ENCODE measurements at regions not wholly inside any gene's neighbourhood (a gene's known extent, or its start where the extent isn't known, plus 50 kb on each side); places are given as distances from the start of the nearest gene placed in this dataset.

DNA sequence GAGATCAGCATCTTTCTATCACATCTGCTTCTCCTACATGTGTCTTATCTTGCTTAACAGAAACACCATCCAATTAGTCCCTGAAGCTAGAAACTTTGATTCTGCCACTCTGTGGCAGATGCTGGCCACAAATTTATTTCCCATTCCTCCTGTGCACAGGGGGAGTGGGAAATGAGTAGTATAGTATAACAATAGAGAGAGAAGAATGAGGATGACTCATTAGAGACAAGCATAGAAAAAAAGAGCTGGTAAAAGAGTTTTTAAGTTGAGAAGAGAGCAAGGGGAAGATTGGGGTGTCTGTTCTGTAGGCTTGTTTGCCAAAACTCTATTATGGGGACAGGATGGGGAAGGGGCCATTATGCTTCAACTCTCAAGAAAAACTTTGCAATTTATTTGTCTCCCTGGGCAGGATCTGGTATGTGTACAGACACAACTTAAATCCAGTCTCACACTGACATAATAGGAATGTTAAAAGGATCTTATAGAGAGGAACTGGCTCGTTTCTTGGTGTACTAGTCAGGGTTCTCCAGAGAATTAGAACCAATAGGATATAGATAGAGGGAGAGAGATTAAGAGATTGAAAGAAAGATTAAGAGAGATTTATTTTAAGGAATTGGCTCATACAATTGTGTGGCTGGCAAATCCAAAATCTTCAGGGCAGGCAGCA lies 142.6 kb upstream of the CPSF6 start:
- no peak for DNase-seq (ENCODE audit: low read depth, low spot score)

DNA sequence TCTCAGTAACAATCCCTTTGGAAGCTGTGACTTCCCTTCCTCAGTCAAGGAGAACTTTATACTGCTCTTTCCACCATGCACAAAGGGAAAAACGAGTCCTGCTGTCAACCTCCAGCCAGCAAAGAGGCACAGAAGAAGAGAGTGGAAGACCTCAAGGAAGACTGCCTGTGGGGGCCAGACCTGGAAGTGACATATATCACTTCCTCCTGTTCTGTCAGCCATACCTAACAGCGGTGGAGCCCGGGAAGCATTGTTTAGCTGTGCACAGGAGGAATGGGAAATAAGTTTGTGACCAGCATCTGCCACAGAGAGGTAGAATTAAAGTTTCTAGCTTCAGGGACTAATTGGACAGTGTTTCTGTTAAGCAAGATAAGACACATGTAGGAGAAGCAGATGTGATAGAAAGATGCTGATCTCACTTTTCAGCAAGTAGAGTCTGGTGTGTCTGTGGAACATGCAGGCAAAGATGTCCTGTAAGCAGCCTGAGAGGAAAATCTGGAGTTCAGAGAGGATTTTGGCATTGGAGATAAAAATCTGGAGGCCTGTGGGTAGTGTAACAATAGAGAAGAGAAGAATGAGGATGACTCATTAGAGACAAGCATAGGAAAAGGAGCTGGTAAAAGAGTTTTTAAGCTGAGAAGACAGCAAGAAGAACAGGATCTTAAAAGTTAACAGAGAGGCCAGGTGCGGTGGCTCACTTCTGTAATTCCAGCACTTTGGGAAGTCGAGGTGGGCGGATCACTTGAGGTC lies 141.6 kb upstream of the CPSF6 start:
- DNase-seq (ENCODE audit: low read depth, low spot score), result no peak

DNA sequence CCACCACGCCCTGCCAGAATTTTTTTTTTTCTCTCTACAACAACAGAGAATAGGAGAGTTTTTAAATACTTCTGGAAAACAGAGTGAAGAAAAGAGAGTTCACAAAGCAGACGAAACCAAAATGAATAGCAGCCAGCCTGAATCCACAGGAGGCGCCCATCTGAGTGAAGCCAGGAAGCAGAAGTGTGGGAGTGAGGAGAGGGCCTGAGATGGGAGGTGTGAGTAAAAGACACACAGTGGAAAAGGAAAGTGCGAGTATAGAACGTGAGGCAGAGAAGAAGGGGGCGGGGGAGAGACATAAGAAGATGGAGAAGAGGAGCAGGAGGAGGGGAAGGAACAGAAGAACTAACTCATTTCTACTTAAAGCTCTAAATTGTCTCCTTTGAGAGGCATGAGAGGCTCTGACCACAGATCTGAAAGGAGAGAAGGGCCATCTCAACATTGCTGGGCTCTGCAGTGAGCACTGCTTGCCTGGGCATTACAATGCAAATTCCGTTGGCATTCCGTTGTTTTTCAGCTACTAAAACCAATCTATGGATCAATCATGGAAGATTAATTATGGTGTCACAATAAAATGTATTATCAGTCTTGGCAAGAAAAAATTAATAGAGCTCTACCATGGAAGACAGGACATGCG lies 140.1 kb upstream of the CPSF6 start:
- no peak for DNase-seq (ENCODE audit: low read depth, low spot score)

DNA sequence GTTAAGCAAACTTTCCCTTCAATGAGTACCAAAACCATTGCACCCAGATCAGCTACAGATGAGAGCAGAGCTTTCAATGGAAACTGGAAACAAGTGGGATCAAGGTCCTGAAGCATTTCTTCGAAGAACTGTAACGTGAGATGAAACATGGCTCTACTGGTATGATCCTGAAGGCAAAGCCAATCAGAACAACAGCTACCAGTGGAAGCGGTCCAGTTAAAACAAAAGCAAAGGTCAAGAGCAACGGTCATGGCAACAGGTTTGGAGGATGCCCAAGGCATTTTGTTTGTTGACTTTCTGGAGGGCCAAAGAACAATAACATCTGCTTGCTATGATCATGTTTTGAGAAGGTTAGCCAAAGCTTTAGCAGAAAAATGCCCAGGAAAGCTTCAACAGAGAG lies 137.9 kb upstream of the CPSF6 start:
- peak; percentile 91 for DNase-seq (ENCODE audit: low read depth, low spot score)

DNA sequence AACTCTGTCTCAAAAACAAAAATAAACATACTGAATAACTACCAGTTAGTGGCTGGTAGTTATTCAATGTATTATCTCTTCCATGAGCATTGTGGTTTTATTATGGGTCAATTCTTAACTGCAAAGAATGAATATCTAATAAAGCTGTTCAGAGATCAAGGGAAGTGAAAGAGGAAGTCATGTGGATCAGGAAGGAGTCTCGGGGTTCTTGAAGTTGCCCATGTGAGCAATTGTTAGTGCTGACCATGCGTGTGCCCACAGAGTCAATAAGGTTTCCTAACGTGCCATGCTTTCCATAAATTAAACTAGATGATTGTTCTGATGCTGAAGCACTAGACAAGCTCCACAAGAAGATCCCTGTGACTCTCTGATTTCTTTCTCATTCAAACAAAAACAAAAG lies 136.5 kb upstream of the CPSF6 start:
- DNase-seq (ENCODE audit: low read depth, low spot score), result no peak

DNA sequence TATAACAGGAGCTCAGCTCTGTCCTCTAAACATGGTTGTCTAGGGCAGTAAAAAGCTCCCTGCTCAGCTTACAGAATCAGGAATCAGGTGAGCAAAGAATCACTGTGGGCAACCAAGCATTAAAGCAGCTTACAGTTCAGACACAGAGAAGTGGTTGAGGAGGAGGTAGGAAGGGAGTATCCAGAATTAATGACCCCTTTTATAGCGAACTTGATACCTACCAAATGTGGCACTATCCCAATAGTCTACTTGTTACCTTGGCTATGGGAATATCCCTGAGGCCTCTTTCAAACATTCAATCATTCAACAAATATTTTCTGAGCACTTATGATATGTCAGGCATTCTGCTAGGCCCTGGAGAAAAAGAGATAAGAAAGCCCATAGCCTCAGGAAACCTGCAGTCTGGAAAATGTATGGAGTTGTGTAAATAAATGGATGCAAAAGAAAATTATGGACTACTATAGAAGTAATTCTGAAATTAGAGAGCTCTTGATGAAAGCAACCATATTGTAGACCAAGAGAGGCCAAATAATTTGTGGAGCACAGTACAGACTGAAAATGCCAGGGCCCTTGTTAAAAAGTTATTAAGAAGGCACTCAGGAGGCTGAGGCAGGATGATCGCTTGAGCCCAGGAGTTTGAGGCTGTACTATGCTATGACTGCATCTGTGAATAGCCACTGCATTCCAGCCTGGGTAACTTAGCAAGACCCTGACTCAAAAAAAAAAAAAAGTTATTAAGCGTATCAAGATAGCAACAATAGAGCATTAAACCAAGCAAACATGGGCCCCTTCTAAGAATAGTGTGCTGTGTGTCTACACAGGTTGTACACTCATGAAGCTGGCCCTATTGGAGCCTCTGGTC lies 134.0 kb upstream of the CPSF6 start:
- DNase-seq (ENCODE audit: low read depth, low spot score), result no peak

DNA sequence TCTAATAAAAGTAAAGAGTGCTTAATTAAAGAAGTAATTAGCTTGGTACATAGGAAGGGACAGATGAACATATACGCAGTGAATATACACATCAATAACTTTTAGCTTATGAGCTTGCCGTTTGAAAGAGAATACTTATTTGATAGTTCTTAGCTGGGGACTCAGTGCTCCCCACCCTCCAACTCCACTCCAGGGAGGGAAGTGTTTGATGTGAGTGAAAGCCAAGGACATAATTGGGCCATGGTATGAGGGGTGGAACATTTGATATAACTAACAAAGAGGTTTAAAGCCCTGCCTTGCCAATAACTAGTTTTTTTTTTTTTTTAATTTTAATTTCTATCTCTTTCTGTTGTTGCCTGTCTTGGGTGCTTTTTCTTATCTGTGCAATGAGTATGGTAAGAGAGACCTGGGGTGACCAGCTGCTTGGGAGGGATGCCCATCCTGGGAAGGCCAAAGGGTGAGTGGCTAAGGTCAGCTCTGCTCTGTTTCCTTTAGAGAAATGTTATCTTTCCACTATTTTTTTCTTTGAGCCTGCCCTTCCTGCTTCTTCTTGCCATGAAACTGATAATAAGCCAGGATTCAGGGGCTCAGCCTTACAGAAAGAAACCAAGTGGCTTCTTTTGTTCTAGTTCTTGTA lies 132.8 kb upstream of the CPSF6 start:
- DNase-seq (ENCODE audit: low read depth, low spot score), result no peak

DNA sequence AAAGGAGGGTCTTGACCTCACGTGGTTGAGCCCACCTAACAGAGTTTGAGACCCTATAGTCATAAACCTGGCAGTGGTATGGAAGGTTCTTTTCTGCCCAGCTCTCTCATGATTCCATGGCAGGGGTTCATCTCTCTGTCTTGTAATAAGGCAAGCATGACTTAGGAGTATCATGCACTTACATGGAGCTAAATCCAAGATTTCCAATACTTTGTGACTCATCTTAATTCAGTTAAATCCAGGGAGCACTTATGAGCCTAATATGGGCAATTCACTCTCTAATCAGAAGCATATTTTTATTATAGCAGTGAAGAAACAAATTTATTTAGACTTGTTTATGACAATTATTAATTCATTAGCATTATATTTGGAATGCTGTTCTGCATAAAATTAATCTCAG lies 131.8 kb upstream of the CPSF6 start:
- DNase-seq (ENCODE audit: low read depth, low spot score), result no peak

DNA sequence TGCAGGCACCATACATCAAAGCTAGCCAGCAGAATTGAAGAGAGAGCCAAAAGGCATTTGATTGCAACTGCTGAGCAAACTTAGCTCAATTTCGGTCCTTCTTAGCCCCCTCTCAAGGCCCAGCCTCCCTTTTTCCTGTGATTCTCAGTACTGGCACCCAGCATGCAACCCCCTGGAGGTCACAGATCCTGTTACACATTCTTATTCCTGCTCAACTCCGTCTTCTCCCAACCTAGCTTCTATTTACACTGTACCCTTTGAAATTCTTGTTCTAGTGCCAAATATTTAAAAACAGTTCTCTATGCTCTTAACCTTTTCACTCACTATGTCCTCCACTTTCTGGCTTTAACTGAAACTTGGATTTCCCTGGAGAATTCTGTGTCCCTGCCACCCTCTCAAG lies 131.3 kb upstream of the CPSF6 start:
- DNase-seq (ENCODE audit: low read depth, low spot score), result peak; percentile 77

DNA sequence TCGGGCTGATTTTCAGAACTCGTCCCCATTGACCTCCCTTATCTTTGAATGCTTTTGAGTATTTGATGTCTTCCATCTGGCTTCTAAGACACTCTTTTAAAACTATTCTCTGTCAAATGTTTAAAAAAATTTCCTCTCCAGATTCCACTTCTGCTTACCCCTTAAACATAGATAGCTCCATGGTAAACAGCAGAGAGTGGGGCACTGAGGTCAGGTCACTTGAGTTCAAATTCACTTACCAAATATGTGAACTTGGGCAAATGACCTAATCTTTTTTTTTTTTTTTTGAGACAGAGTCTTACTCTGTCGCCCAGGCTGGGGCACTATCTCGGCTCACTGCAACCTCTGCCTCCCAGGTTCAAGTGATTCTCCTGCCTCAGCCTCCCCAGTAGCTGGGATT lies 126.8 kb upstream of the CPSF6 start:
- DNase-seq (ENCODE audit: low read depth, low spot score), result no peak

DNA sequence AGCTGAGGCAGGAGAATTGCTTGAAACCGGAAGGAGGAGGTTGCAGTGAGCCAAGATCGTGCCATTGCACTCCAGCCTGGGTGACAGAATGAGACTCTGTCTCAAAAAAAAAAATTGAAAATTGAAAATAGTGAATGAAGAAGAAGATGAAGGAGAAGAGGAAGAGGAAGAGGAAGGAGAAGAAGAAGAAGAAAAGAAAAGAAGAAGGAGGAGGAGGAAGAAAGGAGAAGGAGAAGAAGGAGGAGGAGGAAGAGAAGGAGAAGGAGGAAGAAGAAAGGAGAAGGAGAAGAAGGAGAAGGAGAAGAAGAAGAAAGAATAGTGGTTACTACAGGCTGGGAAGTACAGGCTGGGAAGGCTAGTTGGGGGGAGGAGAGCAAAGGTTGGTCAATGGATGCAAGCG lies 124.3 kb upstream of the CPSF6 start:
- DNase-seq (ENCODE audit: low read depth, low spot score), result no peak

DNA sequence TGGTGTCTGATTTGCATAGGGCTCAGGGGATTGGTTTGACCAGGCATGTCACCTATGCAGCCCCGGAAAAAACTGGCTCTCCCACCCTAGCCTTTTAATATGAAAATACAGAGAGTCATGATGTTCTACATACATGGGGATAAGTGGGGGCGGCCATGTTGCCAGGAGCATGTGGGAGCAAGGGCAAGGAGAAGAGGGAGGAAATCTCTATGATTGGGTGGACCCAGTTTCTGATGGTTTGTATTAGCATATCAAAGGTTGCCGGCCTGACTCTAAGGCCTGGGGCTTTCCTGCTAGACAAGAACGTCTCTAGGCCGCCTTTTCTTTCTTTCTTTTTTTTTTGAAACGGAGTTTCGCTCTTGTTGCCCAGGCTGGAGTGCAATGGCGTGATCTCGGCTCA lies 123.4 kb upstream of the CPSF6 start:
- no peak for DNase-seq (ENCODE audit: low read depth, low spot score)

DNA sequence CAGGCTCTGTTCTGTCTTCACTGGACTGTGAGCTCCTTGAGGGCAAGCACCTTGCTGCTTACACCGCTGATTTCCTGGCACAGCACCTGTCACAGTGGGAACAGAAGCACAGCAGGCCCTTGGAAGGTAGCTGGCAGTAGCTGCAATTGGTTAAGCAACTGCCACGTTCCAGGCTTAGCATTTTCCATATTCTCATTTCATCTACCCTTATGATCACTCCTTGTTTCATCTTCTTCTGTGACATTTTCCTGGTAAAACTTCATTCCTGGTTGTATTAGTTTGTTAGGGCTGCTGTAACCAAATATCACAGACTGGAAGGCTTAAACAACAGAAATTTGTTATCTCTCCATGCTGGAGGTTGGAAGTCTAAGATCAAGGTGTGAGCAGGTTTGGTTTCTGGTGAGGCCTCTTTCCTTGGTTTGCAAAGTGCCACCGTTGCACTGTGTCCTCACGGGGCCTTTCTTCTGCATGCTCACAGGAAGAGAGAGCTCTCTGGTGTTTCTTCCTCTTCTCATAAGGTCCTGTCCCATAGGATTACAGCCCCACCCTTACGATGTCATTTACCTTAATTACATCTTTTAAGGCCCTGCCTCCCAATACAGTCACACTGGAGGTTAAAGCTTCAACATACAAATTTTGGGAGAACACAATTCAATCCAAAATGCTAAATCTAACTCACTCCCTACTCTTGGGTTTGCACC lies 121.7 kb upstream of the CPSF6 start:
- DNase-seq (ENCODE audit: low read depth, low spot score), result no peak

DNA sequence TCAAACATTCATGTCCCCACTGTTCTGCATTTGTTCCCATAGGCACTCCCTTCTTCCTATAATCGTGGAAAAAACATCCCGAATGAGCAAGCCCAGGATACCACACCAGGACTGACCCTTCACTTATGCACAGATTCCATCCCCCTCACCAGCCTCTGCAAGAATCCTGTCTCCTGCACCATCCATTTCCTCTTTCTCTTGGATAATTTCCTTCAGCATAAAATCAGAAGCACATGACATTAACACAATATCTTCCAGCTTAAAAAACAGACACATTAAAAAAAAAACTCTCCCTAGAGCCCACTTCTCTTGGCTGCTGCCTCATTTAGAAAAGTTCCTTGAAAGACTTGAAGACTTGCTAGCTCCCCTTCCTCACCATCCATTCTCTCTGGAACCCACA lies 120.9 kb upstream of the CPSF6 start:
- DNase-seq (ENCODE audit: low read depth, low spot score), result no peak

DNA sequence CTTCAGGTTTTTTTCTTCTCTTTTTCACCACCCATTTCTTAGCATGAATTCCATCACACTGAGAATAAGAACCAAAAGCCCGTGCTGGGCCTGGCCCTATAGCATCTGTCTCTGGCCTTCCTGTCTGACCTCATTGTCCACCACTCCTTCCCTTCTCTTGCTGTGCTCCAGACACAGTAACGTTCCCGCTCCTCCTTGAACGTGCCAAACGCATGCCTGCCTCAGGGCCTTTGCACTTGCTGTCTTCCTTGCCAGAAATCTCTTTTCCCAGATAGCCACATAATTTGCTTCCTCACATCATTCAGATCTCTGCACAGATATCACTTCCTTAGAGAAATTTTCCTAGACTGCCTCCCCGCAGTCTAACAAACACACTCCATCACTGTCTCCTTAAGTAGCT lies 119.6 kb upstream of the CPSF6 start:
- no peak for DNase-seq (ENCODE audit: low read depth, low spot score)

DNA sequence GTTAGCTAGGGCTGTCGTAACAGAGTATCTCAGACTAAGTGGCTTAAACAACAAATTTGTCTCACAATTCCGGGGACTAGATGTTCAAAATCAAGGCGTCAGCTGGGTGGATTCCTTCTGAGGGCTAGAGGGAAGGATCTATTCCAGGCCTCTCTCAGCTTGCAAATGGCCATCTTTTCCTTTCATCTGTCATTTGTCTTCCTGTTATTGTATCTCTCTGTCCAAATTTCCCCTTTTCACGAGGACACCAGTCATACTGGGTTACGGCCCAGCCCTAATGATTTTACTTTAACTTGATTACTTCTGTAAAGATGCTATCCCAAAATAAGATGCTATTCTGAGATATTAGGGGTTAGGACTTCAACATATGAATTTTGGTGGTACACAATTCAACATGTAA lies 119.0 kb upstream of the CPSF6 start:
- no peak for DNase-seq (ENCODE audit: low read depth, low spot score)

DNA sequence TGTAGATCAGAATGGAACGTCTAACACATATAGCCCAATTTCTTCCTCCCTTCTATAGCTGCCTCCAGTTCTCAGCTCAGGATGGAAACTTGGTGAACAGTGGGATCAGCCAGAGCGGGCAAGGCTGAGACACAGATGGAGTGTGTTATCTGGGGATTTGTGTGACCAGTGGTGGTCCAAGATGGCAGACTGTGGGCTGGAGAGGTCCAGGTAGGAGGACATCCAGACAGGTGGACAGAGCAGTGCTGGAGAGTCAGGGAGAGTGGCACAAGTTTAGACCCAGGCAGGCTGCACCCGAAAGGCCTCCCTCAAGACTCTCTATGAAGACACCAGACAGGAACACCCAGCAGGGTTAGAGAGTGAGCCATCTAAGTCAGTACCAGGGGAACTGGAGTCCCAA lies 116.1 kb upstream of the CPSF6 start:
- no peak for DNase-seq (ENCODE audit: low read depth, low spot score)

DNA sequence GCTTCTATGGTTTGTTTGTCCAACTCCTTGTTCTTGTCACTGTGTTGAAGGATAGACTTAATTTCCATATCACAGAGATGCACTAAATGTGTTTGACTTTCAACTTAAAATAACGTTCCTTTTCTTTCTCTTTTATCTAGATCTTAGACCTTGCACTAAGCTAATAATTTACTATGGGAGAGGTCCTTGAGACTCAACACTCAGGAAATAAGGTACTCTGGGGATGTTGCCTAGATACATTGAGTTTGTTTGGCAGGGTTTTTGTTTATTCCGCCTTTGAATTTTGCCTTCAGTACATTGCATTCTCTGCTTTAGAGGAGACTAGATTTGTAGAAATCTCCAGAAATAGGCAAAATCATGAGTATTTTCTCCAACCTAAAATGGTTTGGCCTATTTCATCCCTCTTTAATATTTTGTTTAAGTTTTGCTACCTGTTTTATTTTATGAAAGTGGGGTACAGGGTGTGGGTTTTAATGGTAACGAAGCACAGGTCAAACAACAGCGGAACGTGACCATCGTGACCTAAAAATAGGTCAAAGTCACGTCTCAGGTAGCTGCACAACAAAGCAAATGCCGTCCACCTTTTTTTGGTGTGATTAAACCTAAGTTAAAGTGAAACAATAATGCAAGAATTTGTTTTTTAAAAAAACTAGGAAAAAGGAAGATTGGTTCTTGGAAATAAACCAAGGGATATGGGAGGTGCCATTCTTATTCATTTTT lies 115.3 kb upstream of the CPSF6 start:
- DNase-seq (ENCODE audit: low read depth, low spot score), result no peak

DNA sequence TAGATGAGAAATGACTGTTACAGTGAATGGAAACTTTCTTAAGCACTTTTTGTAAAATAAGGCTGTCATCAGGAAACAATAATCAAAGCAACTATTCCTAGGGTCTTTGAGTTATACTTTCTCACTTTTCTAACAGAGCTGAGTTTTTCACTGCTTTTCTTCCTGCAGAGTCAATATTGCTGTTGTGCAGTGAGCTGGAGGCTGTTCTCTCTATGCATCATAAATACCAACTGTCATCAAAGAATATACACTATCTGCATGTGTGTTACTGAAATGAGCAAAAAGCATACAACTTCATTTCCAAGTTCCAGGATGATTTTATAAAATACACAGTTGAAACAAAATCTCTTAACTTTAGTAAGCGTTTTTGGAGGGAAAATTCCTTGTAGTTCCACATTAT lies 110.4 kb upstream of the CPSF6 start:
- DNase-seq (ENCODE audit: low read depth, low spot score), result no peak

DNA sequence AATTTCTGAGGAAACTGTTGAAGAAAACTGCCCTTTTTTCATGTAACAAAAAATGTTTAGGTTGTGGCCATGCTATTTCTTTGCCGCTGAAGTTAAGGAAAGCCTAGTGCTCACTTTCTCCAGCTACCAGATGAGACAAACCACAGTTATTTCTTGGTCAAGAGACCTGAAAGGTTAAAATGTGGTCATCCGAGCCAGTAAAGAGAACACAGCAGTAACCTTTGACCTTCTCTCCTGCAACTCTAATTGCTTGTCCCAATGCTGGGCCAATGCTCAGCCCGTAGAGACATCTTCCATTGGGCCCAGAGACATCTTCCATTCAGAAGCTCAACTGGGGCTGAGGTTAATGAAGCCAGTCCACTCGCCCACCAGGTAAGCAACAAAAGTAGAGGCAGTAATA lies 109.8 kb upstream of the CPSF6 start:
- no peak for DNase-seq (ENCODE audit: low read depth, low spot score)
